ENCODE measurements at regions not wholly inside any gene's neighbourhood (a gene's known extent, or its start where the extent isn't known, plus 50 kb on each side); places are given as distances from the start of the nearest gene placed in this dataset.

DNA sequence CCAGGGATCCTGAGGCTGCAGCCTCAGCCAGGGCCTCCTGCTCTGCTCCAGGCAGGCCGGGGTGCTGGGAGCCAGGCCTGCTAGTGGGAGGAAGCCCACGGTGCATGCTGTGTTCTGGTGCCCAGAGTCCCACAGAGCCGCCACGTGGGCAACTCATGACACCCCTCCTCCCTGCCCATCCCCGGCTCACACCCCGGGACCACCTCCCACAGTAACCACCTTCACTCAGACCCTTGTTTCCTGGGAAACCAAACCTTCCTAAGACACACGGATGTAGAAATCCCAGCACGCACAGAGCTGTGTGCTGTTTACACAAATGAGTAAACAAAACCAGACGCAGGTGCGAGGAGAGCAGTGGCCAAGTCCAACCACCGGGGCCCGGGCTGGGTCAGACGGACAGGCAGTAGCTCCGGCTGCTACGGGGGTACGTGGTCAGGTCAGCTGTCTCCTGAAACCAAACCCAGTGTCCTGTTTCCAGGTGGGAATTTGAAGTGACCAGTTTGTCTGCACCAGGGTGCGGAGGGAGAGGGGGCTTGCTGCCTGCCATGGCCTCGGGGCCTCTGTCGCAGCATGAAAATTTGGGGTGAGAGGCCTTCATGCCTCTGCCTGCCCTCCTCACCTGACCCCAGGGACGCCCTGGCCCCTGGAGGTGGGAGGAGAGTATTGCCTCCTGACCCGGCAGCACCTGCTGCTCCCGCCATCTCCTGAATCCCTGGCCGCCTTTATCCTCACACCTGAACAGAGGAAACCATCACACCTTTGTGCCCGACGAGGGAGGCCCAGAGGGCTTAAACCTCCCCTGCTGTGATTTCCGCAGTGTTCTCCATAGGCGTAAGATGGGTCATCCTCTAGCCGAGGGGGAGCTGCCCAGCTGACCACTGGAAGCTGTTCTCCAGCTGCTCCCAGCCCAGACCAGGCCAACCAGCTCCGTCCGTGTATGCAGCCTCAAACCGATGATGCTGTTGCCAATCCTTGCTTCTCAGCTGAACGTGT, 52.0 kb upstream of the SMOC2 start (continued):
- TF ChIP-seq JUN (CRISPR knock-in tag; IDR thresholded peaks at IDR 0.05) (no peak), MBNL3 (CRISPR knock-in tag; conservative IDR thresholded peaks at IDR 0.05) (no peak), ZNF557 (CRISPR knock-in tag; IDR thresholded peaks at IDR 0.05) (no peak), ZNF597 (CRISPR knock-in tag; IDR thresholded peaks at IDR 0.05) (no peak), ZNF7 (CRISPR knock-in tag; IDR thresholded peaks at IDR 0.05) (no peak), FOXO4 (CRISPR knock-in tag; conservative IDR thresholded peaks at IDR 0.05) (no peak), YY1 (IDR thresholded peaks at IDR 0.05; ENCODE audit: insufficient read depth, insufficient replicate concordance, low read depth, low read length) (no peak), ZNF234 (CRISPR knock-in tag; conservative IDR thresholded peaks at IDR 0.05) (no peak), U2AF2 (IDR thresholded peaks at IDR 0.05; ENCODE audit: low read depth, low read length) (no peak), HNRNPLL (IDR thresholded peaks at IDR 0.05; ENCODE audit: low read depth, low read length, poor library complexity, severe bottlenecking) (no peak), ZGPAT (CRISPR knock-in tag; IDR thresholded peaks at IDR 0.05) (no peak), E2F5 (CRISPR knock-in tag; conservative IDR thresholded peaks at IDR 0.05) (no peak), KLF13 (CRISPR knock-in tag; IDR thresholded peaks at IDR 0.05) (no peak), TBX3 (IDR thresholded peaks at IDR 0.05; ENCODE audit: borderline replicate concordance) (no peak), ZNF468 (CRISPR knock-in tag; IDR thresholded peaks at IDR 0.05) (no peak), GATAD2A (CRISPR knock-in tag; IDR thresholded peaks at IDR 0.05) (peak; percentile 43; the same call in 1 of the 2 replicates), ZNF446 (CRISPR knock-in tag; IDR thresholded peaks at IDR 0.05) (no peak), ZNF674 (CRISPR knock-in tag; IDR thresholded peaks at IDR 0.05; ENCODE audit: low read depth) (no peak), HNF4G (IDR thresholded peaks at IDR 0.05; ENCODE audit: borderline replicate concordance, low read depth, low read length) (no peak), HNF4G (CRISPR knock-in tag; IDR thresholded peaks at IDR 0.05; ENCODE audit: borderline replicate concordance, low read depth) (no peak), MLLT10 (CRISPR knock-in tag; IDR thresholded peaks at IDR 0.05) (no peak), ZNF354B (CRISPR knock-in tag; IDR thresholded peaks at IDR 0.05) (no peak), MLXIP (CRISPR knock-in tag; IDR thresholded peaks at IDR 0.05; ENCODE audit: borderline replicate concordance) (no peak)

All from HepG2 (cell line).